ENCODE measurements at regions not wholly inside any gene's neighbourhood (a gene's known extent, or its start where the extent isn't known, plus 50 kb on each side); places are given as distances from the start of the nearest gene placed in this dataset.
"Not testable (repeated sequence)": the region's sequence is repeated elsewhere in the genome, so short reads cannot be mapped to it uniquely, and the experiment has no call there.

DNA sequence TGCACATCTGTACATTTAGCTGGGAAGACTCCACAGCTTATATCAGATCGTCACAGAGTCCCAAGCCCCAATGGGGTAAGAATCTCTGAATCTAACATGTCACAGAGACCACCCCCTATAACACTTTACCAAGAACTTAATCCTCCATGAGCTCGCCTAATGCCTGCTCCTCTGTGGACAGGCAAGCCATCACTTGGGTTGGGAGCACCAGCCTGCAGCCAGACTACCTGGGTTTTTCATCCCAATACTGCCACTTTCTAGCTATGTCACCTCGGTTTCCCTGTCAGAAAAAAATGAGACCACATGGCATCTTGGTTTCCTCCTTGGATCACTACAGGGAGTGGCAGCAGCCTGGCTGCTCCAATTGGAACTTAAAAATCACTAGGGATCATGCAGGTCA, 277.9 kb upstream of the TLE3 start:
- Mint-ChIP-seq H3K4me3 (no peak overlapping the region), H3K36me3 (no peaks in the 10 kb centered on the region), H3K27me3 (peaks cover 4% of the 10 kb centered on the region), H3K27ac (no peak overlapping the region), H3K9me3 (ENCODE audit: low read depth) (no peaks in the 10 kb centered on the region), H3K4me1 (ENCODE audit: low read depth) (peaks cover 2% of the 10 kb centered on the region)

DNA sequence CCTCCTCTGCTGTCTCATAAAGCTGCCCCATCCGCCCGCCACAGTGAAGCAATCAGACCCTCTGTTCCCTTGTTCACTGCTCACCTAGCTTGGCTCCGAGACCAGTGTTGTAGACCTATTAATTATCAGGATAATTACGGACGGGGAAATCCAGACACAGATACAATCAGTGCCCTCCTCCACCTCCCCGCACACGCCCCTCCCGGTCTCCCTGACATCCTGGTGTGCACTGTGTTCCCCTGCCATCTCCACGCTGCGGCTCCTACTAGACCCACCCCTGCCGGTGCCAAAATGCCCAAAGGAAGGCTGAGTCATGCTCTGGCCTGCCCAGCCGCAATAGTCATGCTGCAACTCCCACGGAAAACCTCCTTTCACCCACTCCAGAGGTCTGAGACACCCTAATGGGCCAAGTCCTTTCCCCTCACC, 277.3 kb upstream of the TLE3 start:
- peaks cover 4% of the 10 kb centered on the region for H3K27me3 Mint-ChIP-seq
- peaks cover 2% of the 10 kb centered on the region for H3K4me1 Mint-ChIP-seq (ENCODE audit: low read depth)
- H3K4me3 Mint-ChIP-seq: no peak overlapping the region
- H3K36me3 Mint-ChIP-seq: no peaks in the 10 kb centered on the region
- H3K27ac Mint-ChIP-seq: no peak overlapping the region
- no peaks in the 10 kb centered on the region for H3K9me3 Mint-ChIP-seq (ENCODE audit: low read depth)

- H3K27me3 Mint-ChIP-seq: peaks cover 4% of the 10 kb centered on the region
- H3K4me1 Mint-ChIP-seq (ENCODE audit: low read depth): peaks cover 2% of the 10 kb centered on the region
- H3K27ac Mint-ChIP-seq: no peak overlapping the region
- H3K9me3 Mint-ChIP-seq (ENCODE audit: low read depth): no peaks in the 10 kb centered on the region
- H3K36me3 Mint-ChIP-seq: no peaks in the 10 kb centered on the region
- H3K4me3 Mint-ChIP-seq: no peak overlapping the region
Measured at GRCh38 chr15:70374096-70374495, 276.4 kb upstream of the TLE3 start.

- H3K27ac Mint-ChIP-seq; H3K27me3 Mint-ChIP-seq; H3K4me3 Mint-ChIP-seq; H3K36me3 Mint-ChIP-seq; H3K4me1 Mint-ChIP-seq (ENCODE audit: low read depth); H3K9me3 Mint-ChIP-seq (ENCODE audit: low read depth): not testable (repeated sequence)
Measured at GRCh38 chr15:70373439-70373838, 275.7 kb upstream of the TLE3 start.

- peaks cover 15% of the 10 kb centered on the region for H3K4me1 Mint-ChIP-seq (ENCODE audit: low read depth)
- not testable (repeated sequence) for H3K27me3 Mint-ChIP-seq; H3K36me3 Mint-ChIP-seq; H3K27ac Mint-ChIP-seq; H3K4me3 Mint-ChIP-seq; H3K9me3 Mint-ChIP-seq (ENCODE audit: low read depth)
Measured at GRCh38 chr15:70367913-70368705, 270.4 kb upstream of the TLE3 start.

DNA sequence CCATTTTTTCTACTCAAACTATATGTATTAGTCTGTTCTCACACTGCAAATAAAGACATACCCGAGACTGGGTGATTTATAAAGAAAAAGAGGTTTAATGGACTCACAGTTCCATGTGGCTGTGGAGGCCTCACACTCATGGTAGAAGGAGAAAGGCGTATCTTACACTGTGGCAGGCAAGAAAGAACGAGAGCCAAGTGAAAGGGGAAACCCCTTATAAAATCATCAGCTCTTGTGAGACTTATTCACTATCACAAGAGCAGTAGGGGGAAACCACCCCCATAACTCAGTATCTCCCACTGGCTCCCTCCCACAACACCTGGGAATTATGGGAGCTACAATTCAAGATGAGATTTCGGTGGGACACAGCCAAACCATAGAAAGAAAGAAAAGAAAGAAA, 266.3 kb upstream of the TLE3 start:
- H3K36me3 Mint-ChIP-seq; H3K9me3 Mint-ChIP-seq (ENCODE audit: low read depth); H3K27ac Mint-ChIP-seq; H3K4me3 Mint-ChIP-seq; H3K27me3 Mint-ChIP-seq: not testable (repeated sequence)
- peaks cover 15% of the 10 kb centered on the region for H3K4me1 Mint-ChIP-seq (ENCODE audit: low read depth)

DNA sequence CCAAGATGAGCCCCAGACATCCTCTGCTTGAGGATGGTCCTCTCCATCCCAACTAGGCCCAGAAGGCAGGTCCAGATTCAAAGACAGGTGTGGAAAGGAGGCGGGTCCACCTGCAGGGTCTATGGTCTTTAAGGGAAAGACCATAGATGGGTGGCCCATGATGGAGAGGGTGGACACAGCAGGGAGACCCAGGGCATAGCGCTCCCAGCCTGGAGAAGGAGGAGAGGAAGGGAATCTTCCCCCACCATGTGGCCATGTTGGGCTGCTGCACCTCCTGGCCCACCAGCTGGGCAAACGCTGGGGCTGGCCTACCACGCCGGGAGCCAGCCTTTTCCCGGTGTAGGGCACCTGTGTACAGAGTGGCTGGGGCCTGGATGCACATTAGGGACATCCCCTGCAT, 265.2 kb upstream of the TLE3 start:
- peaks cover 6% of the 10 kb centered on the region for H3K27me3 Mint-ChIP-seq
- H3K4me1 Mint-ChIP-seq (ENCODE audit: low read depth): peaks cover 7% of the 10 kb centered on the region
- no peak overlapping the region for H3K4me3 Mint-ChIP-seq
- no peak overlapping the region for H3K27ac Mint-ChIP-seq
- H3K9me3 Mint-ChIP-seq (ENCODE audit: low read depth): no peaks in the 10 kb centered on the region
- H3K36me3 Mint-ChIP-seq: no peaks in the 10 kb centered on the region

GRCh38 chr15:70362350-70362749, 264.6 kb upstream of the TLE3 start:
- no peak overlapping the region for H3K4me3 Mint-ChIP-seq
- no peak overlapping the region for H3K27ac Mint-ChIP-seq

GRCh38 chr15:70361891-70362290, 264.2 kb upstream of the TLE3 start:
- Mint-ChIP-seq H3K27me3 (peaks cover 6% of the 10 kb centered on the region), H3K36me3 (no peaks in the 10 kb centered on the region), H3K4me1 (ENCODE audit: low read depth) (peaks cover 6% of the 10 kb centered on the region), H3K9me3 (ENCODE audit: low read depth) (no peaks in the 10 kb centered on the region), H3K27ac (no peak overlapping the region), H3K4me3 (no peak overlapping the region)

More at GRCh38 chr15:70362350-70362749, 264.6 kb upstream of the TLE3 start:
- Mint-ChIP-seq H3K9me3 (ENCODE audit: low read depth) (no peaks in the 10 kb centered on the region), H3K27me3 (peaks cover 6% of the 10 kb centered on the region), H3K4me1 (ENCODE audit: low read depth) (peaks cover 6% of the 10 kb centered on the region), H3K36me3 (no peaks in the 10 kb centered on the region)

DNA sequence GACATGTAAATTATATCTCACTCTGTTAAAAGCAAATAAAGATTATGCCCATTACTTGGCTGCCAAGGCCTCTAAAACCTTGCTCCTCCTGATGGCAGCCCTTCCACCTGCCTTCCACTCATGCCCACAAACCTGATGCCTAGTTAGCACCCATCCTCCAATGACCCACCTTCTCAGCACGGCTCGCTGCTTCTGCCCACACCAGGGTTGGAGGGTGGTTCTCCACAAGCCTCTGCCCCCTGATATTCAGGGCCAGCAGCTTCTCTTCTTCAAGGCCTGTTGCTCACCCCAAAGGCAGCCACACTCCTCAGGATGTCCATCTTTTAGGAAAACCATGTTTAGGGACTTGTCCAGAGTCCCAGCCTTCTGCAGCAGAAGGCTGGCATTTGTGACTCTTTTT, 263.4 kb upstream of the TLE3 start:
- H3K9me3 Mint-ChIP-seq (ENCODE audit: low read depth): no peaks in the 10 kb centered on the region
- H3K4me1 Mint-ChIP-seq (ENCODE audit: low read depth): peaks cover 6% of the 10 kb centered on the region
- no peak overlapping the region for H3K4me3 Mint-ChIP-seq
- no peak overlapping the region for H3K27ac Mint-ChIP-seq
- H3K36me3 Mint-ChIP-seq: no peaks in the 10 kb centered on the region
- peaks cover 3% of the 10 kb centered on the region for H3K27me3 Mint-ChIP-seq

- Mint-ChIP-seq H3K27me3 (peaks cover 2% of the 10 kb centered on the region), H3K36me3 (no peaks in the 10 kb centered on the region), H3K27ac (no peak overlapping the region), H3K4me3 (no peak overlapping the region), H3K4me1 (ENCODE audit: low read depth) (peaks cover 5% of the 10 kb centered on the region), H3K9me3 (ENCODE audit: low read depth) (no peaks in the 10 kb centered on the region)
Measured at GRCh38 chr15:70358871-70359647, 261.3 kb upstream of the TLE3 start.

- no peak overlapping the region for H3K4me3 Mint-ChIP-seq
- no peak overlapping the region for H3K27ac Mint-ChIP-seq
- no peaks in the 10 kb centered on the region for H3K27me3 Mint-ChIP-seq
- no peaks in the 10 kb centered on the region for H3K9me3 Mint-ChIP-seq (ENCODE audit: low read depth)
- no peaks in the 10 kb centered on the region for H3K4me1 Mint-ChIP-seq (ENCODE audit: low read depth)
- H3K36me3 Mint-ChIP-seq: no peaks in the 10 kb centered on the region
Measured at GRCh38 chr15:70358011-70358819, 260.5 kb upstream of the TLE3 start.

GRCh38 chr15:70357453-70357852, 259.7 kb upstream of the TLE3 start:
- no peaks in the 10 kb centered on the region for H3K36me3 Mint-ChIP-seq
- no peak overlapping the region for H3K27ac Mint-ChIP-seq
- no peaks in the 10 kb centered on the region for H3K27me3 Mint-ChIP-seq
- peaks cover 1% of the 10 kb centered on the region for H3K4me1 Mint-ChIP-seq (ENCODE audit: low read depth)
- H3K4me3 Mint-ChIP-seq: no peak overlapping the region
- H3K9me3 Mint-ChIP-seq (ENCODE audit: low read depth): no peaks in the 10 kb centered on the region

GRCh38 chr15:70356919-70357318, 259.2 kb upstream of the TLE3 start:
- H3K27me3 Mint-ChIP-seq: no peaks in the 10 kb centered on the region
- peaks cover 1% of the 10 kb centered on the region for H3K4me1 Mint-ChIP-seq (ENCODE audit: low read depth)
- H3K27ac Mint-ChIP-seq: no peak overlapping the region
- no peaks in the 10 kb centered on the region for H3K36me3 Mint-ChIP-seq
- H3K9me3 Mint-ChIP-seq (ENCODE audit: low read depth): no peaks in the 10 kb centered on the region
- H3K4me3 Mint-ChIP-seq: no peak overlapping the region

Data from activated naive CD8-positive, alpha-beta T cell (primary cell).